Lower leg skin (tissue), 3 donors: ENCODE measurements at regions not wholly inside any gene's neighbourhood (a gene's known extent, or its start where the extent isn't known, plus 50 kb on each side); places are given as distances from the start of the nearest gene placed in this dataset.

Source experiments
- POLR2A ChIP-seq, 2 donors: fragments of 450-650 bp; IDR thresholded peaks; one replicate each; pipeline ENCODE4 v1.6.1; 2016 to 2017; ENCODE audit warnings: antibody characterized with exemption in 2 of 2, mild to moderate bottlenecking in 1 of 2, moderate library complexity in 1 of 2
- TF ChIP-seq, protein P1 (sequence below), 3 donors: fragments of 450-650 bp; IDR thresholded peaks; one replicate each; pipeline ENCODE4 v1.5.1; 2016; ENCODE audit warnings: antibody characterized with exemption in 3 of 3, mild to moderate bottlenecking in 3 of 3, moderate library complexity in 2 of 3

DNA sequence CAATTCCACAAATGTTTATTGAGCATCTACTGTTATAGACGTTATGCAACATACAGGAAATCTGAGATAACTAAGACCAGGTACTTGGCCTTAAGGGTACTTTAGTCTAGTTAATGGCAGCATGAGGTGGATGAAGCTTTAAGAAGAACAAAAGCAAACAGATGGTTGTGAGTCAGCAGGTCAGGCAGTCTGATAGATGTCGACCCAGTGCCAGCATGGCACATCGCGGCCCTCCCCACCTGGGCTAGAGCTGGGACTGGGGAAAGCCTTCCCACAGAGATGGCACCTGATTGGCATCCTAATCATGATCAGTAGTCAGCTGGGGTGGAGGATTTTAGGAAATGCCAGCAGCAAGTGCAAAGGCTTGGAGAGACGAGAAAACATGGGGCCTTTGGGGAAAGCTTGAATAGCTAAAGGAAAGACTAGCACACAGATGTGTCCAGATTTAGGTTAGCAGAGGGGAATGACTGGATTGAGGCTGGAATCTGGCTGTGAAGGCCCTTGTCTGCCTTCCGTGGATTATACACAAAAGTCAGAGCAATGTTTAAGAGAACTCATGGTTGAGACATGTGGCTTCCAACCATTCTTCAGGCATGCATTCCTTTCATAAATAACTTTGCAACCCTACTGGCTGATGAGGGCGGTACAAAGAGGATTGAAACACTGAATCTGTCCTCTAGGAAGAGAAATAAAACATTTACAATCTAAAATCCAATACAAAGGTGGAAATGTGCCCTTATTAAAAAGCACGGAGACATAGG lies 395.4 kb upstream of the WWC1 start:
- TF ChIP-seq, protein P1, sequence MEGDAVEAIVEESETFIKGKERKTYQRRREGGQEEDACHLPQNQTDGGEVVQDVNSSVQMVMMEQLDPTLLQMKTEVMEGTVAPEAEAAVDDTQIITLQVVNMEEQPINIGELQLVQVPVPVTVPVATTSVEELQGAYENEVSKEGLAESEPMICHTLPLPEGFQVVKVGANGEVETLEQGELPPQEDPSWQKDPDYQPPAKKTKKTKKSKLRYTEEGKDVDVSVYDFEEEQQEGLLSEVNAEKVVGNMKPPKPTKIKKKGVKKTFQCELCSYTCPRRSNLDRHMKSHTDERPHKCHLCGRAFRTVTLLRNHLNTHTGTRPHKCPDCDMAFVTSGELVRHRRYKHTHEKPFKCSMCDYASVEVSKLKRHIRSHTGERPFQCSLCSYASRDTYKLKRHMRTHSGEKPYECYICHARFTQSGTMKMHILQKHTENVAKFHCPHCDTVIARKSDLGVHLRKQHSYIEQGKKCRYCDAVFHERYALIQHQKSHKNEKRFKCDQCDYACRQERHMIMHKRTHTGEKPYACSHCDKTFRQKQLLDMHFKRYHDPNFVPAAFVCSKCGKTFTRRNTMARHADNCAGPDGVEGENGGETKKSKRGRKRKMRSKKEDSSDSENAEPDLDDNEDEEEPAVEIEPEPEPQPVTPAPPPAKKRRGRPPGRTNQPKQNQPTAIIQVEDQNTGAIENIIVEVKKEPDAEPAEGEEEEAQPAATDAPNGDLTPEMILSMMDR (IDR thresholded peaks at IDR 0.05) = no peak
- no peak for TF ChIP-seq POLR2A (IDR thresholded peaks at IDR 0.05)
